ENCODE measurements at regions not wholly inside any gene's neighbourhood (a gene's known extent, or its start where the extent isn't known, plus 50 kb on each side); places are given as distances from the start of the nearest gene placed in this dataset.

- CTCF ChIA-PET = no interaction called here
- H3K4me1 ChIP-seq (ENCODE audit: control insufficient read depth, insufficient read depth, low read length) = no peaks in the 10 kb centered on the region
- H3K36me3 ChIP-seq (ENCODE audit: control insufficient read depth, insufficient read depth, low read length) = no peaks in the 10 kb centered on the region
- intact Hi-C loops (cut with micrococcal nuclease; ENCODE audit: unreplicated experiment) = no loop called here
- no peak overlapping the region for H3K27ac ChIP-seq (ENCODE audit: low read length)
- POLR2A ChIA-PET = no interaction called here
- H3K9me3 ChIP-seq (ENCODE audit: control insufficient read depth, insufficient read depth, low read depth, low read length) = no peaks in the 10 kb centered on the region
- BruUV-seq (replicated peaks) = no TSS peak
- H3K27me3 ChIP-seq (ENCODE audit: control insufficient read depth, insufficient read depth, low read length) = no peaks in the 10 kb centered on the region
- in situ Hi-C loops (cut with HindIII; ENCODE audit: low pct_unique_long_range_greater_than_20kb, low sequenced_read_pairs) = no loop called here
- ATAC-seq (no peak), DNase-seq (ENCODE audit: low read depth, low spot score) (no peak)
- no peak overlapping the region for H3K4me3 ChIP-seq (ENCODE audit: low read depth in 2 of 2, low read length in 2 of 2)
- TF ChIP-seq POLR2AphosphoS5 (IDR thresholded peaks at IDR 0.05; ENCODE audit: low read depth, low read length) (no peak), TCF7L2 (IDR thresholded peaks at IDR 0.05; ENCODE audit: low read depth, low read length) (no peak), SIN3A (IDR thresholded peaks at IDR 0.05; ENCODE audit: borderline replicate concordance, insufficient read depth, low read depth, low read length) (no peak)
- TF ChIP-seq, protein P1, sequence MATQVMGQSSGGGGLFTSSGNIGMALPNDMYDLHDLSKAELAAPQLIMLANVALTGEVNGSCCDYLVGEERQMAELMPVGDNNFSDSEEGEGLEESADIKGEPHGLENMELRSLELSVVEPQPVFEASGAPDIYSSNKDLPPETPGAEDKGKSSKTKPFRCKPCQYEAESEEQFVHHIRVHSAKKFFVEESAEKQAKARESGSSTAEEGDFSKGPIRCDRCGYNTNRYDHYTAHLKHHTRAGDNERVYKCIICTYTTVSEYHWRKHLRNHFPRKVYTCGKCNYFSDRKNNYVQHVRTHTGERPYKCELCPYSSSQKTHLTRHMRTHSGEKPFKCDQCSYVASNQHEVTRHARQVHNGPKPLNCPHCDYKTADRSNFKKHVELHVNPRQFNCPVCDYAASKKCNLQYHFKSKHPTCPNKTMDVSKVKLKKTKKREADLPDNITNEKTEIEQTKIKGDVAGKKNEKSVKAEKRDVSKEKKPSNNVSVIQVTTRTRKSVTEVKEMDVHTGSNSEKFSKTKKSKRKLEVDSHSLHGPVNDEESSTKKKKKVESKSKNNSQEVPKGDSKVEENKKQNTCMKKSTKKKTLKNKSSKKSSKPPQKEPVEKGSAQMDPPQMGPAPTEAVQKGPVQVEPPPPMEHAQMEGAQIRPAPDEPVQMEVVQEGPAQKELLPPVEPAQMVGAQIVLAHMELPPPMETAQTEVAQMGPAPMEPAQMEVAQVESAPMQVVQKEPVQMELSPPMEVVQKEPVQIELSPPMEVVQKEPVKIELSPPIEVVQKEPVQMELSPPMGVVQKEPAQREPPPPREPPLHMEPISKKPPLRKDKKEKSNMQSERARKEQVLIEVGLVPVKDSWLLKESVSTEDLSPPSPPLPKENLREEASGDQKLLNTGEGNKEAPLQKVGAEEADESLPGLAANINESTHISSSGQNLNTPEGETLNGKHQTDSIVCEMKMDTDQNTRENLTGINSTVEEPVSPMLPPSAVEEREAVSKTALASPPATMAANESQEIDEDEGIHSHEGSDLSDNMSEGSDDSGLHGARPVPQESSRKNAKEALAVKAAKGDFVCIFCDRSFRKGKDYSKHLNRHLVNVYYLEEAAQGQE (IDR thresholded peaks at IDR 0.05; ENCODE audit: insufficient read depth in 1 of 2, low read depth in 2 of 2, low read length in 1 of 2) = no peak
- TF ChIP-seq, protein P2, sequence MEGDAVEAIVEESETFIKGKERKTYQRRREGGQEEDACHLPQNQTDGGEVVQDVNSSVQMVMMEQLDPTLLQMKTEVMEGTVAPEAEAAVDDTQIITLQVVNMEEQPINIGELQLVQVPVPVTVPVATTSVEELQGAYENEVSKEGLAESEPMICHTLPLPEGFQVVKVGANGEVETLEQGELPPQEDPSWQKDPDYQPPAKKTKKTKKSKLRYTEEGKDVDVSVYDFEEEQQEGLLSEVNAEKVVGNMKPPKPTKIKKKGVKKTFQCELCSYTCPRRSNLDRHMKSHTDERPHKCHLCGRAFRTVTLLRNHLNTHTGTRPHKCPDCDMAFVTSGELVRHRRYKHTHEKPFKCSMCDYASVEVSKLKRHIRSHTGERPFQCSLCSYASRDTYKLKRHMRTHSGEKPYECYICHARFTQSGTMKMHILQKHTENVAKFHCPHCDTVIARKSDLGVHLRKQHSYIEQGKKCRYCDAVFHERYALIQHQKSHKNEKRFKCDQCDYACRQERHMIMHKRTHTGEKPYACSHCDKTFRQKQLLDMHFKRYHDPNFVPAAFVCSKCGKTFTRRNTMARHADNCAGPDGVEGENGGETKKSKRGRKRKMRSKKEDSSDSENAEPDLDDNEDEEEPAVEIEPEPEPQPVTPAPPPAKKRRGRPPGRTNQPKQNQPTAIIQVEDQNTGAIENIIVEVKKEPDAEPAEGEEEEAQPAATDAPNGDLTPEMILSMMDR (IDR thresholded peaks at IDR 0.05) = no peak
Observed at GRCh38 chr18:24678626-24679025, 218.2 kb downstream of the HRH4 start.

- in situ Hi-C loops (cut with HindIII; ENCODE audit: low pct_unique_long_range_greater_than_20kb, low sequenced_read_pairs) = no loop called here
- TF ChIP-seq POLR2AphosphoS5 (IDR thresholded peaks at IDR 0.05; ENCODE audit: low read depth, low read length) (no peak), SIN3A (IDR thresholded peaks at IDR 0.05; ENCODE audit: borderline replicate concordance, insufficient read depth, low read depth, low read length) (no peak), TCF7L2 (IDR thresholded peaks at IDR 0.05; ENCODE audit: low read depth, low read length) (no peak)
- TF ChIP-seq, protein P1 (IDR thresholded peaks at IDR 0.05; ENCODE audit: insufficient read depth in 1 of 2, low read depth in 2 of 2, low read length in 1 of 2) = no peak
- TF ChIP-seq, protein P2 (IDR thresholded peaks at IDR 0.05) = no peak
- CTCF ChIA-PET = no interaction called here
- no peaks in the 10 kb centered on the region for H3K4me1 ChIP-seq (ENCODE audit: control insufficient read depth, insufficient read depth, low read length)
- intact Hi-C loops (cut with micrococcal nuclease; ENCODE audit: unreplicated experiment) = no loop called here
- BruUV-seq (replicated peaks) = no TSS peak
- ATAC-seq (no peak), DNase-seq (ENCODE audit: low read depth, low spot score) (no peak)
- POLR2A ChIA-PET = no interaction called here
- no peaks in the 10 kb centered on the region for H3K9me3 ChIP-seq (ENCODE audit: control insufficient read depth, insufficient read depth, low read depth, low read length)
- H3K4me3 ChIP-seq (ENCODE audit: low read depth in 2 of 2, low read length in 2 of 2) = no peak overlapping the region
- no peaks in the 10 kb centered on the region for H3K27me3 ChIP-seq (ENCODE audit: control insufficient read depth, insufficient read depth, low read length)
- H3K27ac ChIP-seq (ENCODE audit: low read length) = no peak overlapping the region
- H3K36me3 ChIP-seq (ENCODE audit: control insufficient read depth, insufficient read depth, low read length) = no peaks in the 10 kb centered on the region
Observed at GRCh38 chr18:24679062-24679461, 218.6 kb downstream of the HRH4 start.
